Keratinocyte (primary cell): ENCODE measurements at regions not wholly inside any gene's neighbourhood (a gene's known extent, or its start where the extent isn't known, plus 50 kb on each side); places are given as distances from the start of the nearest gene placed in this dataset.
"Not testable (repeated sequence)": the region's sequence is repeated elsewhere in the genome, so short reads cannot be mapped to it uniquely, and the experiment has no call there.

Experiments
- DNase-seq: peaks from one replicate; pipeline ENCODE4 v3.0.0-alpha.2; 2011; ENCODE audit warnings: low read depth, missing footprints, low spot score
- FAIRE-seq: peaks from 2 replicates; lab custom pipeline; 2011; peaks lifted over from hg19 to GRCh38; lab: Jason Lieb, UNC
- H2AFZ ChIP-seq: 2 replicates; pipeline ENCODE4 v1.6.0; 2012; ENCODE audit warnings: low read length, control low read depth, inconsistent platforms; ENCODE audit not compliant: control insufficient read depth
- H3K27ac ChIP-seq: 2 replicates; pipeline ENCODE4 v1.5.1; 2011; ENCODE audit warnings: low read length; ENCODE audit not compliant: control insufficient read depth, insufficient read depth
- H3K27me3 ChIP-seq: 3 replicates; pipeline ENCODE4 v1.6.0; 2011; ENCODE audit warnings: low read length; ENCODE audit not compliant: control insufficient read depth, insufficient read depth; ENCODE audit errors: extremely low read depth
- H3K36me3 ChIP-seq, 2 experiments: 2 replicates in 1 of 2; 3 replicates in 1 of 2; pipeline ENCODE4 v1.5.1; 2011; ENCODE audit warnings: low read length in 2 of 2, mild to moderate bottlenecking in 1 of 2; ENCODE audit not compliant: control insufficient read depth in 2 of 2, insufficient read depth in 2 of 2; ENCODE audit errors: extremely low read depth in 1 of 2
- H3K4me1 ChIP-seq: 3 replicates; pipeline ENCODE4 v1.5.1; 2011; ENCODE audit warnings: low read length; ENCODE audit not compliant: control insufficient read depth, insufficient read depth; ENCODE audit errors: extremely low read depth
- H3K4me2 ChIP-seq: 3 replicates; pipeline ENCODE4 v1.6.0; 2011; ENCODE audit warnings: low read depth, low read length; ENCODE audit not compliant: control insufficient read depth, insufficient read depth; ENCODE audit errors: extremely low read depth
- H3K4me3 ChIP-seq, 3 experiments: fragments of 200-600 bp in 1 of 3; sonication (generic) in 1 of 3; 2 replicates in 2 of 3; 3 replicates in 1 of 3; pipeline ENCODE4 v1.5.1; 2011 to 2016; ENCODE audit warnings: low read length in 3 of 3, mild to moderate bottlenecking in 3 of 3, control low read depth in 2 of 3, inconsistent platforms in 1 of 3, low read depth in 1 of 3, mixed read lengths in 1 of 3, mixed run types in 1 of 3, moderate library complexity in 1 of 3; ENCODE audit not compliant: control insufficient read depth in 2 of 3, insufficient read depth in 2 of 3; ENCODE audit errors: extremely low read depth in 1 of 3
- H3K79me2 ChIP-seq: 2 replicates; pipeline ENCODE4 v1.6.0; 2012; ENCODE audit warnings: low read length; ENCODE audit not compliant: control insufficient read depth, insufficient read depth
- H3K9ac ChIP-seq: 3 replicates; pipeline ENCODE4 v1.6.0; 2011; ENCODE audit warnings: low read length; ENCODE audit not compliant: control insufficient read depth, insufficient read depth; ENCODE audit errors: extremely low read depth
- H3K9me1 ChIP-seq: 3 replicates; pipeline ENCODE4 v1.6.0; 2011; ENCODE audit warnings: low read length; ENCODE audit not compliant: control insufficient read depth, insufficient read depth; ENCODE audit errors: extremely low read depth
- H3K9me3 ChIP-seq: 2 replicates; pipeline ENCODE4 v1.5.1; 2012; ENCODE audit warnings: low read depth, low read length; ENCODE audit not compliant: control insufficient read depth
- H4K20me1 ChIP-seq: 3 replicates; pipeline ENCODE4 v1.6.0; 2011; ENCODE audit warnings: low read length; ENCODE audit not compliant: control insufficient read depth, insufficient read depth; ENCODE audit errors: extremely low read depth
- dilution Hi-C: fragments of 300-500 bp; cut with MboI; formaldehyde crosslinking; loops from one replicate; pipeline ENCODE4 v1.7.0; 2020; ENCODE audit warnings: low sequenced_read_pairs; ENCODE audit not compliant: extremely low pct_ligation_motif_present

- H3K4me3 ChIP-seq, H3K4me1 ChIP-seq, H3K36me3 ChIP-seq, H3K27ac ChIP-seq, FAIRE-seq, H3K9me3 ChIP-seq, H4K20me1 ChIP-seq, H3K9ac ChIP-seq, H2AFZ ChIP-seq, dilution Hi-C loops, H3K9me1 ChIP-seq, H3K27me3 ChIP-seq, H3K79me2 ChIP-seq, DNase-seq, H3K4me2 ChIP-seq: not testable (repeated sequence)
Measured at GRCh38 chr2:95774322-95775192, 182.8 kb downstream of the TRIM43 start.

- DNase-seq, H3K27ac ChIP-seq, H3K27me3 ChIP-seq, FAIRE-seq, H3K9ac ChIP-seq, dilution Hi-C loops, H3K4me1 ChIP-seq, H3K79me2 ChIP-seq, H3K4me3 ChIP-seq, H2AFZ ChIP-seq, H3K9me3 ChIP-seq, H4K20me1 ChIP-seq, H3K36me3 ChIP-seq, H3K4me2 ChIP-seq, H3K9me1 ChIP-seq: not testable (repeated sequence)
Measured at GRCh38 chr2:95775193-95775531, 183.4 kb downstream of the TRIM43 start.
